ENCODE measurements at regions not wholly inside any gene's neighbourhood (a gene's known extent, or its start where the extent isn't known, plus 50 kb on each side); places are given as distances from the start of the nearest gene placed in this dataset.

DNA sequence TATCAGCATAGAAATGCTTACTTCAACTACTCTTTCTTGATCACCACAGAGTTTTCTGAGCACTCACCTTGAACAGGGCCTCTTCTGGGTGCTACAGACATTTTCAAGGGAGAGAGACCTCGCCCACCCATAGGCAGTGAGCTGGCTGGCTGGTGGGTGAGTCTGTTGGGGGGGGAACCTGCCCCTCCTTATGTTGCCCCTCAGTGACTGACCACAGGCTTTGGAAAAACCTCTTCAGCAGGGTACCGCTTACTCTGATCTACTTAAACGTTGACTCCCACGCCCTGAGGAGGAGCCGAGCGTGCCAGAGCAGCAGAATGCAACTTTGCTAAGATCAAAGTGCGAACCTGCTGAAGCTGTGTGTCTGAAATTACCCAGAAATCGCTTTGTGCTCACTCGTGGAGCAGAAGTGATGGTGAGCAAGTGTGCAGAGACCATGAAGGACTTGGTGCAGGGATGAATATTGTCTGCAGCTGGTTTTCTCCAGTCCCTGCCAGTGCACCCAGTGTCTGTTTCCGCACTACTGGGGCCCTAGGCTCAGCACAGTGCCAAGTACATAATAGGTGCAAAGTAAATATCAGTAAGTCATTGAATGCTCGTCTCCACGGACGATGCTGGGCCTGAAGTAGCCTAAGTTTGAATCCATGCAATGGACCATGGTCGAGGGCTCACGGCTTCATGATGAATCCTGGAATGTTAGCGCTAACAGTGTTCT is 158.7 kb upstream of the IRF2BP2 start (continued):
- TF ChIP-seq ZNF781 (CRISPR knock-in tag; IDR thresholded peaks at IDR 0.05; ENCODE audit: borderline replicate concordance, not compliant biosample characterization) (peak; percentile 42), HMG20B (CRISPR knock-in tag; conservative IDR thresholded peaks at IDR 0.05) (no peak), JDP2 (CRISPR knock-in tag; IDR thresholded peaks at IDR 0.05; ENCODE audit: borderline replicate concordance) (no peak), SMARCC2 (IDR thresholded peaks at IDR 0.05) (no peak), AHDC1 (CRISPR knock-in tag; IDR thresholded peaks at IDR 0.05; ENCODE audit: borderline replicate concordance) (peak; percentile 51; the same call in 1 of the 2 replicates), PLSCR1 (CRISPR knock-in tag; IDR thresholded peaks at IDR 0.05; ENCODE audit: borderline replicate concordance) (no peak), RBM22 (optimal IDR thresholded peaks at IDR 0.05; ENCODE audit: low read length) (no peak), ZNF740 (CRISPR knock-in tag; IDR thresholded peaks at IDR 0.05) (no peak), ZNF431 (CRISPR knock-in tag; IDR thresholded peaks at IDR 0.05; ENCODE audit: borderline replicate concordance, low read depth) (0 out of 2 replicates have a peak, but pooled peaks have one; percentile 41), ZNF678 (CRISPR knock-in tag; IDR thresholded peaks at IDR 0.05) (no peak), MIXL1 (CRISPR knock-in tag; IDR thresholded peaks at IDR 0.05) (no peak), IKZF4 (CRISPR knock-in tag; IDR thresholded peaks at IDR 0.05; ENCODE audit: borderline replicate concordance, low read depth, not compliant biosample characterization) (no peak), EP300 (IDR thresholded peaks at IDR 0.05; ENCODE audit: low read depth in 2 of 2, low read length in 2 of 2) (0 out of 4 replicates have a peak, but pooled peaks of 1 of the 2 experiments have one; percentile 45), EP300 (CRISPR knock-in tag; IDR thresholded peaks at IDR 0.05; ENCODE audit: borderline replicate concordance) (no peak), HOXA9 (CRISPR knock-in tag; IDR thresholded peaks at IDR 0.05; ENCODE audit: borderline replicate concordance) (no peak)
- TF ChIP-seq, protein P1, sequence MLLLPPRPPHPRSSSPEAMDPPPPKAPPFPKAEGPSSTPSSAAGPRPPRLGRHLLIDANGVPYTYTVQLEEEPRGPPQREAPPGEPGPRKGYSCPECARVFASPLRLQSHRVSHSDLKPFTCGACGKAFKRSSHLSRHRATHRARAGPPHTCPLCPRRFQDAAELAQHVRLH (CRISPR knock-in tag; IDR thresholded peaks at IDR 0.05; ENCODE audit: borderline replicate concordance, low read depth): no peak
- TF ChIP-seq, protein P2, sequence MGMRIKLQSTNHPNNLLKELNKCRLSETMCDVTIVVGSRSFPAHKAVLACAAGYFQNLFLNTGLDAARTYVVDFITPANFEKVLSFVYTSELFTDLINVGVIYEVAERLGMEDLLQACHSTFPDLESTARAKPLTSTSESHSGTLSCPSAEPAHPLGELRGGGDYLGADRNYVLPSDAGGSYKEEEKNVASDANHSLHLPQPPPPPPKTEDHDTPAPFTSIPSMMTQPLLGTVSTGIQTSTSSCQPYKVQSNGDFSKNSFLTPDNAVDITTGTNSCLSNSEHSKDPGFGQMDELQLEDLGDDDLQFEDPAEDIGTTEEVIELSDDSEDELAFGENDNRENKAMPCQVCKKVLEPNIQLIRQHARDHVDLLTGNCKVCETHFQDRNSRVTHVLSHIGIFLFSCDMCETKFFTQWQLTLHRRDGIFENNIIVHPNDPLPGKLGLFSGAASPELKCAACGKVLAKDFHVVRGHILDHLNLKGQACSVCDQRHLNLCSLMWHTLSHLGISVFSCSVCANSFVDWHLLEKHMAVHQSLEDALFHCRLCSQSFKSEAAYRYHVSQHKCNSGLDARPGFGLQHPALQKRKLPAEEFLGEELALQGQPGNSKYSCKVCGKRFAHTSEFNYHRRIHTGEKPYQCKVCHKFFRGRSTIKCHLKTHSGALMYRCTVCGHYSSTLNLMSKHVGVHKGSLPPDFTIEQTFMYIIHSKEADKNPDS (CRISPR knock-in tag; IDR thresholded peaks at IDR 0.05): no peak
